ENCODE measurements at regions not wholly inside any gene's neighbourhood (a gene's known extent, or its start where the extent isn't known, plus 50 kb on each side); places are given as distances from the start of the nearest gene placed in this dataset.
A peak's percentile ranks its signal among the peaks of the same experiment; 100 is the strongest.

- Histone ChIP-seq H3K9me3 (ENCODE audit: control insufficient read depth, insufficient read depth, low read length) (no peaks in the 10 kb centered on the region), H3K4me2 (ENCODE audit: low read length) (no peak overlapping the region), H3K27me3 (ENCODE audit: control insufficient read depth, low read length) (peaks cover 2% of the 10 kb centered on the region; the same call in 1 of the 2 replicates), H3K36me3 (ENCODE audit: control insufficient read depth, low read length) (no peaks in the 10 kb centered on the region), H3K27ac (ENCODE audit: low read depth, low read length) (no peak overlapping the region), H3K79me2 (ENCODE audit: control insufficient read depth, low read length) (no peaks in the 10 kb centered on the region), H3K9me2 (replicated peaks; ENCODE audit: control insufficient read depth, low read length) (no peaks in the 10 kb centered on the region), H3K4me3 (ENCODE audit: low read length) (no peak overlapping the region), H4K20me1 (ENCODE audit: control insufficient read depth, insufficient read depth, low read depth, low read length) (no peaks in the 10 kb centered on the region), H3F3A (ENCODE audit: control insufficient read depth, insufficient read depth) (no peaks in the 10 kb centered on the region), H3K4me1 (ENCODE audit: control insufficient read depth, low read length) (peaks cover 5% of the 10 kb centered on the region)
- TF ChIP-seq EZH2phosphoT487 (IDR thresholded peaks at IDR 0.05; ENCODE audit: borderline replicate concordance, low read length) (no peak), CTCF (IDR thresholded peaks at IDR 0.05; ENCODE audit: low read depth, low read length, poor library complexity, severe bottlenecking) (peak; percentile 81)
Observed at GRCh38 chr3:182710557-182711157, 82.6 kb upstream of the ATP11B start.

GRCh38 chr3:182711261-182711683 is 82.0 kb upstream of the ATP11B start:
- no peak overlapping the region for H3K4me2 ChIP-seq (ENCODE audit: low read length)
- H4K20me1 ChIP-seq (ENCODE audit: control insufficient read depth, insufficient read depth, low read depth, low read length): no peaks in the 10 kb centered on the region
- H3K4me1 ChIP-seq (ENCODE audit: control insufficient read depth, low read length): peaks cover 5% of the 10 kb centered on the region
- no peak overlapping the region for H3K4me3 ChIP-seq (ENCODE audit: low read length)
- H3K27ac ChIP-seq (ENCODE audit: low read depth, low read length): no peak overlapping the region
- H3K9me3 ChIP-seq (ENCODE audit: control insufficient read depth, insufficient read depth, low read length): no peaks in the 10 kb centered on the region
- H3K79me2 ChIP-seq (ENCODE audit: control insufficient read depth, low read length): no peaks in the 10 kb centered on the region
- no peak for TF ChIP-seq CTCF (IDR thresholded peaks at IDR 0.05; ENCODE audit: low read depth, low read length, poor library complexity, severe bottlenecking)
- TF ChIP-seq EZH2phosphoT487 (IDR thresholded peaks at IDR 0.05; ENCODE audit: borderline replicate concordance, low read length): no peak
- no peaks in the 10 kb centered on the region for H3F3A ChIP-seq (ENCODE audit: control insufficient read depth, insufficient read depth)
- peaks cover 2% of the 10 kb centered on the region; the same call in 1 of the 2 replicates for H3K27me3 ChIP-seq (ENCODE audit: control insufficient read depth, low read length)
- no peaks in the 10 kb centered on the region for H3K36me3 ChIP-seq (ENCODE audit: control insufficient read depth, low read length)
- H3K9me2 ChIP-seq (replicated peaks; ENCODE audit: control insufficient read depth, low read length): no peaks in the 10 kb centered on the region

DNA sequence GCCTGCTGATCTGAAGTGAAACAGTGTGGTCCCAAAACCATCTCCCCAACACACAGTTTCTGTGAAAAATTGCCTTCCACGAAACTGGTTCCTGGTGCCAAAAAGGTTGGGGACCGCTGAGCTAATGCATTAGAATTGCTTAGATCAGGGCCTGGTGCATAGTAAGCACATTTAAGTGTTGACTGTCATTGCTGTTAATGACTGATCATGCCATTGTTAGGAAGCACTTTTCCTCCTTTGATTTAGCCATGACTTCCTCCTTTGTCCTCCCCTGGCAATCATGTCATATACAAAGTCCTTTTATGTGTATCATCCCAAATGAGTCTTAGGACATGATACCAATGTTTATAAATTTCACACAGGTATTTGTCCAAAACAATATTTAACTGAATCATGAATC is 81.5 kb upstream of the ATP11B start:
- no peaks in the 10 kb centered on the region for H3K9me2 ChIP-seq (replicated peaks; ENCODE audit: control insufficient read depth, low read length)
- no peak for TF ChIP-seq CTCF (IDR thresholded peaks at IDR 0.05; ENCODE audit: low read depth, low read length, poor library complexity, severe bottlenecking)
- no peak for TF ChIP-seq EZH2phosphoT487 (IDR thresholded peaks at IDR 0.05; ENCODE audit: borderline replicate concordance, low read length)
- H3K4me1 ChIP-seq (ENCODE audit: control insufficient read depth, low read length): peaks cover 5% of the 10 kb centered on the region
- no peaks in the 10 kb centered on the region for H3K79me2 ChIP-seq (ENCODE audit: control insufficient read depth, low read length)
- H3K4me2 ChIP-seq (ENCODE audit: low read length): no peak overlapping the region
- H3F3A ChIP-seq (ENCODE audit: control insufficient read depth, insufficient read depth): no peaks in the 10 kb centered on the region
- H3K36me3 ChIP-seq (ENCODE audit: control insufficient read depth, low read length): no peaks in the 10 kb centered on the region
- no peaks in the 10 kb centered on the region for H3K9me3 ChIP-seq (ENCODE audit: control insufficient read depth, insufficient read depth, low read length)
- no peaks in the 10 kb centered on the region for H4K20me1 ChIP-seq (ENCODE audit: control insufficient read depth, insufficient read depth, low read depth, low read length)
- H3K27me3 ChIP-seq (ENCODE audit: control insufficient read depth, low read length): peaks cover 2% of the 10 kb centered on the region; the same call in 1 of the 2 replicates
- no peak overlapping the region for H3K27ac ChIP-seq (ENCODE audit: low read depth, low read length)
- H3K4me3 ChIP-seq (ENCODE audit: low read length): no peak overlapping the region
